OCI-LY7 (cell line): ENCODE measurements at regions not wholly inside any gene's neighbourhood (a gene's known extent, or its start where the extent isn't known, plus 50 kb on each side); places are given as distances from the start of the nearest gene placed in this dataset.
"Not testable (repeated sequence)": the region's sequence is repeated elsewhere in the genome, so short reads cannot be mapped to it uniquely, and the experiment has no call there.

Experiments
- BruUV-seq: library from RNA; stranded (reverse); fragments of 400-500 nt; replicated peaks from 2 replicates; lab custom pipeline; 2021; lab: Mats Ljungman, UMichigan
- CTCF ChIA-PET: fragments of 300-600 bp; sonication (Branson Sonifier 250); formaldehyde crosslinking; loops from one replicate; lab custom pipeline; 2022; ENCODE audit warnings: antibody characterized with exemption; ENCODE audit not compliant: unreplicated experiment; lab: Charles Lee
- POLR2A ChIA-PET: fragments of 300-600 bp; sonication (Branson Sonifier 250); formaldehyde crosslinking; loops from one replicate; lab custom pipeline; 2022; ENCODE audit warnings: antibody characterized with exemption; lab: Charles Lee
- DNase-seq: peaks from one replicate; pipeline ENCODE4 v3.0.0-alpha.2; 2015; ENCODE audit warnings: low spot score
- H2AFZ ChIP-seq: fragments of 200-600 bp; sonication (generic), shearing (Covaris generic); 2 replicates; pipeline ENCODE4 v1.6.1; 2014; ENCODE audit warnings: mild to moderate bottlenecking, antibody characterized with exemption, low read length, moderate library complexity
- H3K27ac ChIP-seq: fragments of 200-600 bp; sonication (generic); 2 replicates; pipeline ENCODE4 v1.5.1; 2014; ENCODE audit warnings: mixed run types, low read depth, mild to moderate bottlenecking, moderate library complexity, low read length, inconsistent platforms; ENCODE audit not compliant: poor library complexity, severe bottlenecking
- H3K36me3 ChIP-seq: fragments of 200-600 bp; sonication (generic); 2 replicates; pipeline ENCODE4 v1.6.1; 2014; ENCODE audit warnings: mild to moderate bottlenecking, antibody characterized with exemption, low read length, moderate library complexity, mixed read lengths; ENCODE audit not compliant: insufficient read depth
- H3K4me1 ChIP-seq: fragments of 200-600 bp; sonication (generic); 2 replicates; pipeline ENCODE4 v1.5.1; 2014; ENCODE audit warnings: mild to moderate bottlenecking, low read length; ENCODE audit not compliant: insufficient read depth, poor library complexity, severe bottlenecking
- H3K4me2 ChIP-seq: fragments of 200-600 bp; sonication (generic); 2 replicates; pipeline ENCODE4 v1.6.1; 2014; ENCODE audit warnings: mild to moderate bottlenecking, low read length
- H3K4me3 ChIP-seq: fragments of 200-600 bp; sonication (generic); 2 replicates; pipeline ENCODE4 v1.5.1; 2014; ENCODE audit warnings: mild to moderate bottlenecking, low read depth, low read length; ENCODE audit not compliant: poor library complexity, severe bottlenecking
- H3K79me2 ChIP-seq: fragments of 200-600 bp; sonication (generic); 2 replicates; pipeline ENCODE4 v1.6.1; 2016; ENCODE audit warnings: low read depth, mild to moderate bottlenecking, low read length, moderate library complexity, mixed read lengths; ENCODE audit not compliant: insufficient read depth
- H3K9me2 ChIP-seq: fragments of 200-600 bp; sonication (generic); 2 replicates; pipeline ENCODE4 v1.6.1; 2016; ENCODE audit warnings: mild to moderate bottlenecking, low read length, mixed read lengths; ENCODE audit not compliant: insufficient read depth
- H3K9me3 ChIP-seq: fragments of 200-600 bp; sonication (generic); 2 replicates; pipeline ENCODE4 v1.6.1; 2014; ENCODE audit warnings: mild to moderate bottlenecking, mixed run types, low read length, mixed read lengths
- H4K20me1 ChIP-seq: fragments of 200-600 bp; sonication (generic); 2 replicates; pipeline ENCODE4 v1.6.1; 2014; ENCODE audit warnings: mild to moderate bottlenecking, antibody characterized with exemption, low read length, moderate library complexity, mixed read lengths; ENCODE audit not compliant: insufficient read depth
- CTCF ChIP-seq: fragments of 200-600 bp; sonication (generic); conservative IDR thresholded peaks from 2 replicates; pipeline ENCODE4 v1.5.1; 2014; ENCODE audit warnings: mild to moderate bottlenecking, antibody characterized with exemption, low read length, moderate library complexity, mixed read lengths
- EZH2phosphoT487 ChIP-seq: fragments of 200-600 bp; sonication (generic); IDR thresholded peaks from 2 replicates; pipeline ENCODE4 v1.6.1; 2018; ENCODE audit warnings: low read depth, borderline replicate concordance, mild to moderate bottlenecking, mixed run types, antibody characterized with exemption, low read length, moderate library complexity, mixed read lengths
- intact Hi-C: fragments of 100-400 bp; cut with micrococcal nuclease; formaldehyde crosslinking; loops from one replicate; pipeline ENCODE4 v1.10.0; 2022; ENCODE audit not compliant: unreplicated experiment

- Histone ChIP-seq H4K20me1 (no peaks in the 10 kb centered on the region), H3K27ac (no peak overlapping the region), H2AFZ (no peak overlapping the region), H3K36me3 (no peaks in the 10 kb centered on the region), H3K4me2 (no peak overlapping the region), H3K4me3 (no peak overlapping the region), H3K9me3 (no peaks in the 10 kb centered on the region), H3K4me1 (no peaks in the 10 kb centered on the region), H3K9me2 (no peaks in the 10 kb centered on the region), H3K79me2 (no peaks in the 10 kb centered on the region)
- BruUV-seq: no TSS peak
- no peak for DNase-seq
- TF ChIP-seq EZH2phosphoT487 (no peak), CTCF (no peak)
- intact Hi-C loops: no loop called here
- ChIA-PET POLR2A (interaction anchor here (0.6 to 0.9 kb wide), 3 partner anchors 10 to 213 kb away, joined by 3 read pairs; no protein-coding TSS in a partner anchor), CTCF (no interaction called here)
Observed at GRCh38 chr10:25107756-25108155, 67.0 kb upstream of the GPR158 start.

GRCh38 chr10:25109896-25110295 is 64.9 kb upstream of the GPR158 start:
- CTCF ChIA-PET, H3K9me2 ChIP-seq, DNase-seq, H3K4me2 ChIP-seq, H3K79me2 ChIP-seq, H3K9me3 ChIP-seq, H3K36me3 ChIP-seq, H3K4me3 ChIP-seq, H3K27ac ChIP-seq, H2AFZ ChIP-seq, BruUV-seq, H3K4me1 ChIP-seq, H4K20me1 ChIP-seq, POLR2A ChIA-PET: not testable (repeated sequence)
- intact Hi-C loops: loop anchor here (10.0 kb wide), 1 partner anchor 115 kb away; no protein-coding TSS in a partner anchor

GRCh38 chr10:25112016-25112415 is 62.8 kb upstream of the GPR158 start:
- Histone ChIP-seq H3K4me2 (no peak overlapping the region), H3K36me3 (no peaks in the 10 kb centered on the region), H3K4me3 (no peak overlapping the region), H2AFZ (no peak overlapping the region), H3K9me3 (no peaks in the 10 kb centered on the region), H3K4me1 (no peaks in the 10 kb centered on the region), H3K9me2 (no peaks in the 10 kb centered on the region), H4K20me1 (no peaks in the 10 kb centered on the region), H3K27ac (no peak overlapping the region), H3K79me2 (no peaks in the 10 kb centered on the region)
- BruUV-seq: no TSS peak
- intact Hi-C loops: loop anchor here (10.0 kb wide), 1 partner anchor 113 kb away; no protein-coding TSS in a partner anchor
- POLR2A ChIA-PET: interaction anchor here (0.6 kb wide), 2 partner anchors 49 to 496 kb away, joined by 3 to 4 read pairs; no protein-coding TSS in a partner anchor
- CTCF ChIA-PET: no interaction called here
- no peak for DNase-seq
- TF ChIP-seq CTCF (no peak), EZH2phosphoT487 (no peak)
